DMS153 treated with DMSO at 0.1 percent for 48 hours (cell line): ENCODE measurements at regions not wholly inside any gene's neighbourhood (a gene's known extent, or its start where the extent isn't known, plus 50 kb on each side); places are given as distances from the start of the nearest gene placed in this dataset.

Experiments used
- DNase-seq: peaks from one replicate; lab custom pipeline; 2025; ENCODE audit not compliant: unreplicated experiment; lab: John Stamatoyannopoulos, UW

GRCh38 chr1:182295697-182296096 lies 95.9 kb downstream of the GLUL start:
- no peak for DNase-seq

- DNase-seq: no peak
Measured at GRCh38 chr1:182293119-182293589, 98.4 kb downstream of the GLUL start.

- no peak for DNase-seq
Measured at GRCh38 chr1:182292193-182292741, 99.3 kb downstream of the GLUL start.

GRCh38 chr1:182291584-182292192 lies 99.9 kb downstream of the GLUL start:
- no peak for DNase-seq

- no peak for DNase-seq
Measured at GRCh38 chr1:182288749-182289604, 102.6 kb downstream of the GLUL start.

GRCh38 chr1:182286761-182287160 lies 104.8 kb downstream of the GLUL start:
- DNase-seq: no peak

GRCh38 chr1:182283746-182284544 lies 107.6 kb downstream of the GLUL start:
- DNase-seq: no peak

GRCh38 chr1:182281541-182281940 lies 110.0 kb downstream of the GLUL start:
- no peak for DNase-seq

- no peak for DNase-seq
Measured at GRCh38 chr1:182280504-182280900, 111.1 kb downstream of the GLUL start.

GRCh38 chr1:182279724-182280503 lies 111.7 kb downstream of the GLUL start:
- peak; percentile 70 for DNase-seq

- no peak for DNase-seq
Measured at GRCh38 chr1:182279302-182279701, 112.3 kb downstream of the GLUL start.

GRCh38 chr1:182278144-182279054 lies 113.2 kb downstream of the GLUL start:
- no peak for DNase-seq

GRCh38 chr1:182275271-182275670 lies 116.3 kb downstream of the GLUL start:
- no peak for DNase-seq

- no peak for DNase-seq
Measured at GRCh38 chr1:182274618-182275017, 117.0 kb downstream of the GLUL start.

GRCh38 chr1:182270731-182271130 lies 120.9 kb downstream of the GLUL start:
- DNase-seq: no peak

GRCh38 chr1:182269097-182269496 lies 122.5 kb downstream of the GLUL start:
- DNase-seq: no peak

- no peak for DNase-seq
Measured at GRCh38 chr1:182268669-182269068, 122.9 kb downstream of the GLUL start.

- DNase-seq: no peak
Measured at GRCh38 chr1:182264185-182264584, 127.4 kb downstream of the GLUL start.

- DNase-seq: no peak
Measured at GRCh38 chr1:182263706-182264105, 127.9 kb downstream of the GLUL start.
